IPS-18c (cell line): ENCODE measurements at regions not wholly inside any gene's neighbourhood (a gene's known extent, or its start where the extent isn't known, plus 50 kb on each side); places are given as distances from the start of the nearest gene placed in this dataset.

Experiments used
- H3K4me3 ChIP-seq: 2 replicates; pipeline ENCODE4 v1.7.0; 2013; ENCODE audit warnings: low read depth, mild to moderate bottlenecking, low read length, moderate library complexity; ENCODE audit not compliant: insufficient read depth
- H3K9me3 ChIP-seq: one replicate; pipeline ENCODE4 v1.6.1; 2013; ENCODE audit warnings: mild to moderate bottlenecking, low read length, moderate library complexity; ENCODE audit not compliant: control insufficient read depth, insufficient read depth

- Histone ChIP-seq H3K9me3 (peaks cover 3% of the 10 kb centered on the region), H3K4me3 (no peak overlapping the region)
These were observed 1109.1 kb upstream of the NRXN1 start for GRCh38 chr2:52141076-52141475.

- Histone ChIP-seq H3K4me3 (no peak overlapping the region), H3K9me3 (no peaks in the 10 kb centered on the region)
These were observed 1107.3 kb upstream of the NRXN1 start for GRCh38 chr2:52139241-52139640.

- Histone ChIP-seq H3K9me3 (no peaks in the 10 kb centered on the region), H3K4me3 (no peak overlapping the region)
These were observed 1103.3 kb upstream of the NRXN1 start for GRCh38 chr2:52135235-52135634.

GRCh38 chr2:52128081-52128480 is 1096.1 kb upstream of the NRXN1 start:
- no peaks in the 10 kb centered on the region for H3K9me3 ChIP-seq
- no peak overlapping the region for H3K4me3 ChIP-seq

DNA sequence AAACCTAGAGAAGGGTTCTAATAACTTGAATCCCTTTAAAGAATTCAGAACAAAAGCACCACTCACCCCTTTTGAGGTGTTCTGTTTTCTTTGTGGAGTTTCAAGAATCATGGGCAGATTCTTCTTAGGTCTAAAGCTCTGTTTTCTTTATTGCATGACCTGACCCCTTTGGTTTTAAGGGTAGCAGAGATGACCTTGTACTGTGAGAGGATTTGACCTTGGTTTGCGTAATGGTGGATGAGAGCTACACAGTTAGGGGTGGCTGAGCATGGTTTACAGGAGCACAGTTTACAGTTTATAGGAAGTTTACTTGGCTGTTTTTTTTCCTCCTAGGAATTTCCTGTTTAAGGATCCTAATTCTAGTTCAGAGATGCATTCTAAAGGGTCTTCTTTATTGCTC is 1095.6 kb upstream of the NRXN1 start:
- H3K4me3 ChIP-seq, result no peak overlapping the region
- H3K9me3 ChIP-seq, result no peaks in the 10 kb centered on the region

DNA sequence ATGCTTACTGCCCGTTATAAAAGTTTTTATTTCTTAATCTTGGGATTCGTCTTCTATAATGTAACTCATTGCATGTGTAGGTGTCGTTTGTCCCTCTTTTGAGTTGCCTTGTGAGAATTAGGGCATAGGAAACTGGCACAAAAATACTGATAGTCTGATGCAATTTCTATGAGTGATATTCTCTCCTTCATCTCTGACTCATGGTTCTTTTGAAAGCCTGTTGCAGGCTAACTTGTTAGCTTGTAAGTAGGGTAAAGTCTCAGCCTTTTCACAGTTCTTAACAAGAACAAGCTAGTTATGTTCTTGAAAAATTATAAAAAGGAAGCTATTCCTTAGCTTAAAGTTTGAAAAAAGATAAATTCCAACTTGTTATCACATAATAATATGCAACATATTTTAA is 1085.4 kb upstream of the NRXN1 start:
- no peaks in the 10 kb centered on the region for H3K9me3 ChIP-seq
- no peak overlapping the region for H3K4me3 ChIP-seq

DNA sequence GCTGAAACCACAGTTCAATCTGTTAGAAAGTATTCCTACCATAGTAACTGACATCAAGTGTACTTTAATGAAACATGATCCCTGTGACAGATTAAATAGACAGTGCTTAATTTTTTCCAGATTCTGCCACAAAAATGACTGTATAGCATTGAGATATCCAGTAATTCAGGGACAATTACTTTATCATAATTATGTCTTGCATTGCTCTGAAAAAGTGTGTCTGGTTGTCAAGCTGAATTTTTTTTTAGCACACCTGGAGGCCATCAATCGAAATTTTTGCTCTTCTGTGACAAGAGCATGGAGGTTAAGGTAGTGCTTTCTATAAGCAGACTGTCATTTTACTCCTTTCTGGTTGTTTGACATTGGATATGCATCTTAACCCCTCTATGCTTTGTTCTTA is 1083.8 kb upstream of the NRXN1 start:
- Histone ChIP-seq H3K4me3 (no peak overlapping the region), H3K9me3 (peaks cover 3% of the 10 kb centered on the region)

DNA sequence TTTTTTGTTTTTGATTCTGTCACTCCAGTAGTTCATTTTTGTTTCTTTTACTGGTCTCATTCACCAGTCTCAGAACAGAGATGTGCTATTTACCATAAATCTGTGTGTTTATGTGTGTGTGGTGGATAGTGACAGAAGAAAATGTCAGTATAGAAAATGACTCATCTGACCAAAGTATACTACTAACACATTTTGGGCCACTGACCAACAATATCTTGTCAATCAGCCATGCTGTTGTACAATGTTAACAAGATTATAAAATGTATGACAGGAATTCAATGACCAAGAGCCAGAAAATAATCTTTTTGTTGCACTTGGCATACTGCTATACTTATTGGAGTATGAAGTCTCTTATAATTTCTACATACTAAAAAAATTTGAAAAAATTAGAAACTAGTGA is 1081.4 kb upstream of the NRXN1 start:
- peaks cover 3% of the 10 kb centered on the region for H3K9me3 ChIP-seq
- H3K4me3 ChIP-seq, result no peak overlapping the region

- Histone ChIP-seq H3K9me3 (peaks cover 3% of the 10 kb centered on the region), H3K4me3 (no peak overlapping the region)
These were observed 1080.2 kb upstream of the NRXN1 start for GRCh38 chr2:52112141-52112540.

DNA sequence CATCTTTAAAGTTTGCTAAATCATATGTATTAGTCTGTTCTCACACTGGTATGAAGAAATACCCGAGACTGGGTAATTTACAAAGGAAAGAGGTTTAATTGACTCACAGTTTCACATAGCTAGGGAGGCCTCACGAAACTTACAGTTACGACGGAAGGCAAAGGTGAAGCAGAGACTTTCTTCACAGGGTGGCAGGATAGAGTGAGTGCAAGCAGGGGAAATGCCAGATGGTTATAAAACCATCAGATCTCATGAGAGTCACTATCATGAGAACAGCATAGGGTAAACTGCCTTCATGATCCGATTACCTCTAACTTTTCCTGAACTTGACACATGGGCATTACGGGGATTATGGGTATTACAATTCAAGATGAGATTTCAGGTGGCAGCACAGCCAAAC is 1075.2 kb upstream of the NRXN1 start:
- no peak overlapping the region for H3K4me3 ChIP-seq
- H3K9me3 ChIP-seq, result peaks cover 3% of the 10 kb centered on the region

GRCh38 chr2:52097071-52097470 is 1065.1 kb upstream of the NRXN1 start:
- H3K4me3 ChIP-seq, result no peak overlapping the region
- no peaks in the 10 kb centered on the region for H3K9me3 ChIP-seq

DNA sequence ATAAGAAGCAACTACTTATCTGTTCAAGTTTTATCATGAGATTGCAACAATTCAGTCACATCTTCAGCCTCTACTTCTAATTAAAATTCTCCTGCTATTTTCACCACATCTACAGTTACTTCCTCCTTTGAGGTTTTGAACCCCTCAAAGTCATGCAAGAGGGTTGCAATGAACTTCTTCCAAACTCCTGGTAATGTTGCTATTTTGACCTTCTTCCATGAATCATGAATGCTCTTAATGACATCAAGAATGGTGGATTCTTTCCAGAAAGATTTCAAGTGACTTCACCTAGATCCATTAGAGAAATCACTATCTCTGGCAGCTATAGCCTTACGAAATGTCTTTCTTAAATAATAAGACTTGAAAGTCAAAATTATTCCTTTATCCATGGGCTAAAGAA is 1052.8 kb upstream of the NRXN1 start:
- no peaks in the 10 kb centered on the region for H3K9me3 ChIP-seq

GRCh38 chr2:52083214-52083613 is 1051.3 kb upstream of the NRXN1 start:
- Histone ChIP-seq H3K9me3 (no peaks in the 10 kb centered on the region), H3K4me3 (no peak overlapping the region)

More for the DNA sequence above, 1052.8 kb upstream of the NRXN1 start:
- H3K4me3 ChIP-seq, result no peak overlapping the region

DNA sequence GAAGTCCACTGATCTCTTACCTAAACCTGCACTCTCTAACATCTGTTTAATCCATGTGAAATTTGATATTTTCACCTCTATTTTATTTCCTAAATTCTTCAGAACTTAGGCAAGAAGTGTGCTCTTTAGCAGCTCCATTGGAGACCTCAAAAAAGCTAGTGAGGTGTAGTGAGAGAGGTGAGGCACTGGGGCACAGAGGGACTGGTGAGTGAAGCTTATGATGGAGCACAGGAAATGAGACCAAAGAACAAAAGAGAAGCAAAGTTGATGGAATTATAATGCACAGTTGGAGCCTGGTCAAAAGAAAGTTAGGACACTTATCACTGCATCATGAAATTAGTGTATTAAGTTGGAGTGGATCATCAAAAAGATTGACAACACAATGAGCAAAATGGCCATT is 1050.7 kb upstream of the NRXN1 start:
- H3K4me3 ChIP-seq, result no peak overlapping the region
- no peaks in the 10 kb centered on the region for H3K9me3 ChIP-seq

GRCh38 chr2:52079602-52080001 is 1047.7 kb upstream of the NRXN1 start:
- Histone ChIP-seq H3K9me3 (no peaks in the 10 kb centered on the region), H3K4me3 (no peak overlapping the region)

DNA sequence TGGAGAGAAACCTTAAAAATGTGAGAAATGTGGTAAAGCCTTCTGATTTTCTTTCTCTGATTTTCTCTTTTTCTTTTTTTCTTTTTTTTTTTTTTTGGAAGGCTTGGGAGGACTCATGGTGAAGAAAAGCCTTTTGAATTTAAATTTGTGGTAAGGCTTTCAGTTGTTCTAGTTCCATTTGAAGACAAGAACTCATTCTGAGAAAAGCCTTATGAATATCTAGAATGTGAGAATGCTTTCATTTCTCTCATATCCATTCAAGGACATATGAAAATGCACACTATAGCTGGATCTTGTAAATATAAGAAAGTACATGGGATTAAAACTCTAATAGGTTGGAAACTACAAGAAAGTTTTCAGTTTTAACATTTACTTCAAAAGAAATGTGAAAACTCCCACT is 1045.2 kb upstream of the NRXN1 start:
- no peak overlapping the region for H3K4me3 ChIP-seq
- H3K9me3 ChIP-seq, result no peaks in the 10 kb centered on the region

GRCh38 chr2:52074130-52074719 is 1042.3 kb upstream of the NRXN1 start:
- Histone ChIP-seq H3K4me3 (no peak overlapping the region), H3K9me3 (no peaks in the 10 kb centered on the region)

DNA sequence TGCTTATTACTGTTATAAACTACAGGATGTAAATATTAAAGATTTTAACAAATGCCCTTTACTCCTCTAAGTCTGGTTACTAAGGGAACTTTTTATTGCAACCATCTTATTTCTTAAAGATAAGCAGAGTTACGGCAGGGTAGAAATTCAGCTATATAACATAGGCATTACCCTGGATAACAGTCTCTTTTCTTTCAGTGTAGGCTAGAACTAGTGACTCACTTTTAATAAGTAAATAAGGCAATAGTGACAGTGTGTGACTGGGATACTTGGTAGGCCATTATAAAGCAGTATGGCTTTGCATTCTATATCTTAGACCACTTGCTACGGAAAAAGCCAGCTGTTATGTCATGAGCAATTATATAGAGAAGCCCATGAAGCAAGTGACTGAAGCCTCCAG is 1041.0 kb upstream of the NRXN1 start:
- H3K4me3 ChIP-seq, result no peak overlapping the region
- no peaks in the 10 kb centered on the region for H3K9me3 ChIP-seq

GRCh38 chr2:52070665-52071064 is 1038.7 kb upstream of the NRXN1 start:
- no peak overlapping the region for H3K4me3 ChIP-seq
- no peaks in the 10 kb centered on the region for H3K9me3 ChIP-seq
